ENCODE measurements at regions not wholly inside any gene's neighbourhood (a gene's known extent, or its start where the extent isn't known, plus 50 kb on each side); places are given as distances from the start of the nearest gene placed in this dataset.

DNA sequence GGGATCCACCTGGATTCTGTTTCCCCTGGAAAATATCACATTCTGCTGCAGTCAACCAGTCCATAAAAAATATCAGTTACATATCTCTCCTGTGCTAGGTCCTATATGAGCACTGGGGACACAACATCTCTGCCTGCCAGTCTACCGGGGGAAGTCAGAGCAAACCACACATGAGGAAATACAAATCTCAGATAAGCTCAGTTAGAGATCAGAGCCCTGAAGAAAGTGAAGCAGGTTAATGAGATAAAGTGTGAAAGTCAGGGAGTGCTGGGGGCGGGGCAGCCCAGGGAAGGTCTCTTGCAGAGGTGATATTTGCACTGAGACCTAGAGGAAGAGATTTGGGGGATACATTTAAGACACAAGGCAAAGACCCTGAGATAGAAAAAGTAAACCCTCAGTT is 67.8 kb upstream of the SLC1A1 start:
- no peaks in the 10 kb centered on the region for H3K9me2 ChIP-seq (replicated peaks; ENCODE audit: insufficient read depth, low read length)
- H3K4me3 ChIP-seq (ENCODE audit: insufficient read depth, low read length, poor library complexity, severe bottlenecking): no peak overlapping the region
- H3K27ac ChIP-seq (ENCODE audit: low read depth, low read length): no peak overlapping the region
- H3K27me3 ChIP-seq (ENCODE audit: low read length): no peaks in the 10 kb centered on the region
- H3K36me3 ChIP-seq (ENCODE audit: low read length): no peaks in the 10 kb centered on the region
- TF ChIP-seq EZH2phosphoT487 (conservative IDR thresholded peaks at IDR 0.05; ENCODE audit: low read length): no peak
- TF ChIP-seq, protein P1, sequence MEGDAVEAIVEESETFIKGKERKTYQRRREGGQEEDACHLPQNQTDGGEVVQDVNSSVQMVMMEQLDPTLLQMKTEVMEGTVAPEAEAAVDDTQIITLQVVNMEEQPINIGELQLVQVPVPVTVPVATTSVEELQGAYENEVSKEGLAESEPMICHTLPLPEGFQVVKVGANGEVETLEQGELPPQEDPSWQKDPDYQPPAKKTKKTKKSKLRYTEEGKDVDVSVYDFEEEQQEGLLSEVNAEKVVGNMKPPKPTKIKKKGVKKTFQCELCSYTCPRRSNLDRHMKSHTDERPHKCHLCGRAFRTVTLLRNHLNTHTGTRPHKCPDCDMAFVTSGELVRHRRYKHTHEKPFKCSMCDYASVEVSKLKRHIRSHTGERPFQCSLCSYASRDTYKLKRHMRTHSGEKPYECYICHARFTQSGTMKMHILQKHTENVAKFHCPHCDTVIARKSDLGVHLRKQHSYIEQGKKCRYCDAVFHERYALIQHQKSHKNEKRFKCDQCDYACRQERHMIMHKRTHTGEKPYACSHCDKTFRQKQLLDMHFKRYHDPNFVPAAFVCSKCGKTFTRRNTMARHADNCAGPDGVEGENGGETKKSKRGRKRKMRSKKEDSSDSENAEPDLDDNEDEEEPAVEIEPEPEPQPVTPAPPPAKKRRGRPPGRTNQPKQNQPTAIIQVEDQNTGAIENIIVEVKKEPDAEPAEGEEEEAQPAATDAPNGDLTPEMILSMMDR (IDR thresholded peaks at IDR 0.05; ENCODE audit: insufficient read depth, low read length, poor library complexity, severe bottlenecking): no peak
- H3K9me3 ChIP-seq (ENCODE audit: insufficient read depth, low read length): no peaks in the 10 kb centered on the region
- H3F3A ChIP-seq (ENCODE audit: insufficient read depth): no peaks in the 10 kb centered on the region
- no peaks in the 10 kb centered on the region for H3K79me2 ChIP-seq (ENCODE audit: insufficient read depth, low read length)
- H3K9ac ChIP-seq (ENCODE audit: low read length): no peak overlapping the region
- no peak overlapping the region for H3K4me2 ChIP-seq (ENCODE audit: low read depth, low read length, poor library complexity, severe bottlenecking)
- H4K20me1 ChIP-seq (ENCODE audit: low read depth, low read length): no peaks in the 10 kb centered on the region
- H2AFZ ChIP-seq (ENCODE audit: low read depth, low read length, severe bottlenecking): no peak overlapping the region

DNA sequence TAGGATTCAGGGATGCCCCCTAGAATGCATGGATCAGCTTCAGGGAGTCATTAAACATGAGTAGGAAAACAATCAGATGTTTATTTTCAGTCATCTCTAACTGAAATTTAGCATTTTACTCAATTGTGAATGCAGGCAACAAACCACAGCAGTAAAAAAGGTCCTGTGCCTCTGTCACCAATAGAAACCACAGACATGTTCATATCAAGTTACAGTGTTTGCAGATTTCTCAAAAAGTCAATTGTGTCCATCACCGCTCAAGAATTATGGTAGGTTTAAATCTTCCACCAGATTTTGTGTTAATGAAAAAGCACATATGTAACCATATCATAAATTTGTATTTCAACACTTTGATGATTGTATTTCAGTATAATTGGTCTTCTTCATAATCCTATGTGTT is 68.4 kb upstream of the SLC1A1 start:
- no peak for TF ChIP-seq EZH2phosphoT487 (conservative IDR thresholded peaks at IDR 0.05; ENCODE audit: low read length)
- TF ChIP-seq, protein P1 (IDR thresholded peaks at IDR 0.05; ENCODE audit: insufficient read depth, low read length, poor library complexity, severe bottlenecking): no peak
- Histone ChIP-seq H4K20me1 (ENCODE audit: low read depth, low read length) (no peaks in the 10 kb centered on the region), H3K4me3 (ENCODE audit: insufficient read depth, low read length, poor library complexity, severe bottlenecking) (no peak overlapping the region), H3K36me3 (ENCODE audit: low read length) (no peaks in the 10 kb centered on the region), H3K9me3 (ENCODE audit: insufficient read depth, low read length) (no peaks in the 10 kb centered on the region), H3K27ac (ENCODE audit: low read depth, low read length) (no peak overlapping the region), H2AFZ (ENCODE audit: low read depth, low read length, severe bottlenecking) (no peak overlapping the region), H3K9ac (ENCODE audit: low read length) (no peak overlapping the region), H3K9me2 (replicated peaks; ENCODE audit: insufficient read depth, low read length) (no peaks in the 10 kb centered on the region), H3K4me2 (ENCODE audit: low read depth, low read length, poor library complexity, severe bottlenecking) (no peak overlapping the region), H3K79me2 (ENCODE audit: insufficient read depth, low read length) (no peaks in the 10 kb centered on the region), H3K27me3 (ENCODE audit: low read length) (no peaks in the 10 kb centered on the region), H3F3A (ENCODE audit: insufficient read depth) (no peaks in the 10 kb centered on the region)

DNA sequence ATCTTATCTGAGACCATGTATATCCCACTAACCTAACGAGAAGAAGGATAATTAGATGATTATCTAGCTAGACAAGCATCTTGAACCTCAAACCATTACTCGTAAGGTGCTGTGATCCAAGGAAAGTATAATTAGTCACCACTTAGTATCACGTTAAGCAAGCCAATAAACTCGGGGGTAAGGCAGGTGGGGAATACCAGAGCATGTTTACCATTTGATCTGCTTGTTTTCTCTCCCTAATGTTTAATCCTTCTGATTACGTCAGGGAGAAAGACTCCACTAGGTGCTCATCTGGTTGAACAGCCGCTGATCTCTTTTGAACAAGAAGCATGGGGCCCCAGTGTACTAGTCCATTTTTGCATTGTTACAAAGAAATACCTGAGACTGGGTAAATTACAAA is 69.9 kb upstream of the SLC1A1 start:
- H2AFZ ChIP-seq (ENCODE audit: low read depth, low read length, severe bottlenecking): no peak overlapping the region
- H3K79me2 ChIP-seq (ENCODE audit: insufficient read depth, low read length): no peaks in the 10 kb centered on the region
- H3K36me3 ChIP-seq (ENCODE audit: low read length): no peaks in the 10 kb centered on the region
- no peaks in the 10 kb centered on the region for H3K9me2 ChIP-seq (replicated peaks; ENCODE audit: insufficient read depth, low read length)
- H3F3A ChIP-seq (ENCODE audit: insufficient read depth): no peaks in the 10 kb centered on the region
- H3K9me3 ChIP-seq (ENCODE audit: insufficient read depth, low read length): no peaks in the 10 kb centered on the region
- no peaks in the 10 kb centered on the region for H3K27me3 ChIP-seq (ENCODE audit: low read length)
- TF ChIP-seq, protein P1 (IDR thresholded peaks at IDR 0.05; ENCODE audit: insufficient read depth, low read length, poor library complexity, severe bottlenecking): no peak
- H3K9ac ChIP-seq (ENCODE audit: low read length): no peak overlapping the region
- H3K4me2 ChIP-seq (ENCODE audit: low read depth, low read length, poor library complexity, severe bottlenecking): no peak overlapping the region
- no peak overlapping the region for H3K4me3 ChIP-seq (ENCODE audit: insufficient read depth, low read length, poor library complexity, severe bottlenecking)
- H3K27ac ChIP-seq (ENCODE audit: low read depth, low read length): no peak overlapping the region
- H4K20me1 ChIP-seq (ENCODE audit: low read depth, low read length): no peaks in the 10 kb centered on the region
